Gastroesophageal sphincter (tissue), 4 donors: ENCODE measurements at regions not wholly inside any gene's neighbourhood (a gene's known extent, or its start where the extent isn't known, plus 50 kb on each side); places are given as distances from the start of the nearest gene placed in this dataset.

ENCODE experiments used
- ATAC-seq: fragments of 150-250 bp; one replicate; pipeline ENCODE4 v1.9.1; 2016; ENCODE audit warnings: mild to moderate bottlenecking, moderate library complexity
- H3K27ac ChIP-seq, 4 donors: fragments of 200-600 bp; sonication (generic) in 3 of 4; 1 replicate in 3 of 4; 2 replicates in 1 of 4; pipeline ENCODE4 v1.5.1; 2016 to 2019
- H3K27me3 ChIP-seq: fragments of 200-600 bp; sonication (generic); one replicate; pipeline ENCODE4 v1.5.1; 2019
- H3K36me3 ChIP-seq, 2 donors: fragments of 200-600 bp; sonication (generic); one replicate each; pipeline ENCODE4 v1.5.1; 2019; ENCODE audit warnings: control low read depth in 1 of 2
- H3K4me1 ChIP-seq, 3 donors: fragments of 200-600 bp; sonication (generic); 1 replicate in 2 of 3; 2 replicates in 1 of 3; pipeline ENCODE4 v1.5.1; 2016 to 2019; ENCODE audit warnings: control low read depth in 2 of 3
- H3K4me3 ChIP-seq, 2 donors: fragments of 200-600 bp; sonication (generic); one replicate each; pipeline ENCODE4 v1.5.1; 2019; ENCODE audit warnings: mild to moderate bottlenecking in 1 of 2, moderate library complexity in 1 of 2
- H3K9me3 ChIP-seq, 3 donors: fragments of 200-600 bp; sonication (generic); one replicate each; pipeline ENCODE4 v1.5.1; 2017 to 2019; ENCODE audit warnings: control low read depth in 2 of 3
- CTCF ChIP-seq, 4 experiments: fragments of 200-600 bp in 2 of 4; fragments of 450-650 bp in 2 of 4; sonication (generic) in 1 of 4; IDR thresholded peaks; one replicate each; pipeline ENCODE4 v1.5.1; 2017 to 2019; ENCODE audit warnings: antibody characterized with exemption in 4 of 4, mild to moderate bottlenecking in 2 of 4, moderate library complexity in 2 of 4
- EP300 ChIP-seq: sonication (generic); formaldehyde crosslinking; IDR thresholded peaks from one replicate; pipeline ENCODE4 v1.6.1; 2017; ENCODE audit warnings: antibody characterized with exemption, mild to moderate bottlenecking
- POLR2A ChIP-seq, 2 donors: fragments of 450-650 bp; IDR thresholded peaks; one replicate each; pipeline ENCODE4 v1.6.1; 2017; ENCODE audit warnings: antibody characterized with exemption in 2 of 2, mild to moderate bottlenecking in 2 of 2, moderate library complexity in 1 of 2
- POLR2AphosphoS5 ChIP-seq: sonication (generic); formaldehyde crosslinking; IDR thresholded peaks from one replicate; pipeline ENCODE4 v1.6.1; 2017; ENCODE audit warnings: antibody characterized with exemption
- WGBS, 2 donors: methylation state at CpG; one replicate each; pipeline ENCODE4 v1.1.5; 2018; ENCODE audit warnings: low coverage in 1 of 2; 5-methylcytosine and 5-hydroxymethylcytosine counted together

DNA sequence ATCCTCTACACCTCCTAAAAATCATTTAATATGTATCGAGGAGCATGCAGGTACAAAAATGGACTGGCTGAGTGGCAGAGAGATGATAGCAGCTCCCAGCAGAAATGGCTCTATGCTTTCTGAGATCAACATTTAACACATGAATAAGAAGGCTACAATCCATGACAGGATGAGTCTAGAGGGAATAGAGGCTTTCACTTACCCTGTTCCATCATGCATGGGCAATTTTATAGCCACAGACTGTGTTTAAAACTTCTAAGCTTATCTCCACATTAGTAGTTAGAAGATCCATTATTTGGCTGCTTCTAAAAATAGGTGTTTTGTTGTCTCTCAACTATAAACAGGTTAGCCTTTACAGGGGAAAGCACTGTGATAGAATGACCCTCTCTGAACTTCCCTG lies 149.1 kb upstream of the ARHGAP28 start:
- TF ChIP-seq CTCF (IDR thresholded peaks at IDR 0.05) = no peak
- TF ChIP-seq POLR2AphosphoS5 = no peak
- TF ChIP-seq POLR2A (IDR thresholded peaks at IDR 0.05) = no peak
- TF ChIP-seq EP300 = no peak
- Histone ChIP-seq H3K4me1 (no peaks in the 10 kb centered on the region), H3K4me3 (no peak overlapping the region), H3K9me3 (peaks cover 0 to 12% (median 0%) of the 10 kb centered on the region in 3 donors), H3K27ac (no peak overlapping the region), H3K27me3 (peaks cover 4% of the 10 kb centered on the region), H3K36me3 (no peaks in the 10 kb centered on the region)
- 87% methylated on average over 1 of the region's 1 CpG; no CpG with 5 or more reads in 1 of the 2 donors for WGBS, 2 donors
- ATAC-seq = no peak

GRCh38 chr18:6589923-6590322 lies 139.6 kb upstream of the ARHGAP28 start:
- Histone ChIP-seq H3K36me3 (no peaks in the 10 kb centered on the region), H3K4me1 (no peaks in the 10 kb centered on the region), H3K27ac (no peak overlapping the region), H3K9me3 (no peaks in the 10 kb centered on the region), H3K27me3 (no peaks in the 10 kb centered on the region), H3K4me3 (no peak overlapping the region)
- TF ChIP-seq CTCF (IDR thresholded peaks at IDR 0.05) (no peak), EP300 (no peak), POLR2A (IDR thresholded peaks at IDR 0.05) (no peak), POLR2AphosphoS5 (no peak)
- no peak for ATAC-seq
- WGBS, 2 donors = 55 to 71% methylated on average over 1 of the region's 1 CpG

- H3K27ac ChIP-seq = no peak overlapping the region
- H3K4me3 ChIP-seq = no peak overlapping the region
- no peak for ATAC-seq
- no peak for TF ChIP-seq POLR2AphosphoS5
- no peak for TF ChIP-seq POLR2A (IDR thresholded peaks at IDR 0.05)
- no peak for TF ChIP-seq EP300
- TF ChIP-seq CTCF (IDR thresholded peaks at IDR 0.05) = no peak
- no peaks in the 10 kb centered on the region for H3K4me1 ChIP-seq
- H3K27me3 ChIP-seq = no peaks in the 10 kb centered on the region
- WGBS, 2 donors = 55 to 79% methylated on average over 3 of the region's 3 CpGs
- H3K9me3 ChIP-seq = no peaks in the 10 kb centered on the region
- H3K36me3 ChIP-seq = no peaks in the 10 kb centered on the region
These were observed 139.2 kb upstream of the ARHGAP28 start for GRCh38 chr18:6590326-6590725.

- no peak for ATAC-seq
- WGBS, 2 donors = 85 to 94% methylated on average over 2 to 4 of the region's 4 CpGs
- TF ChIP-seq CTCF (IDR thresholded peaks at IDR 0.05) (no peak), POLR2A (IDR thresholded peaks at IDR 0.05) (no peak), POLR2AphosphoS5 (no peak), EP300 (no peak)
- Histone ChIP-seq H3K4me3 (no peak overlapping the region), H3K4me1 (no peaks in the 10 kb centered on the region), H3K27me3 (no peaks in the 10 kb centered on the region), H3K36me3 (no peaks in the 10 kb centered on the region), H3K9me3 (no peaks in the 10 kb centered on the region), H3K27ac (no peak overlapping the region)
These were observed 138.0 kb upstream of the ARHGAP28 start for GRCh38 chr18:6591491-6591890.

GRCh38 chr18:6592522-6592921 lies 137.0 kb upstream of the ARHGAP28 start:
- WGBS, 2 donors = 90 to 94% methylated on average over 2 of the region's 2 CpGs
- no peak overlapping the region for H3K27ac ChIP-seq
- no peaks in the 10 kb centered on the region for H3K36me3 ChIP-seq
- no peak for ATAC-seq
- no peak overlapping the region for H3K4me3 ChIP-seq
- no peaks in the 10 kb centered on the region for H3K9me3 ChIP-seq
- H3K27me3 ChIP-seq = no peaks in the 10 kb centered on the region
- TF ChIP-seq POLR2AphosphoS5 = no peak
- no peak for TF ChIP-seq CTCF (IDR thresholded peaks at IDR 0.05)
- no peak for TF ChIP-seq POLR2A (IDR thresholded peaks at IDR 0.05)
- TF ChIP-seq EP300 = no peak
- no peaks in the 10 kb centered on the region for H3K4me1 ChIP-seq
